Endothelial cell of hepatic sinusoid (primary cell): ENCODE measurements at regions not wholly inside any gene's neighbourhood (a gene's known extent, or its start where the extent isn't known, plus 50 kb on each side); places are given as distances from the start of the nearest gene placed in this dataset.
"Not testable (repeated sequence)": the region's sequence is repeated elsewhere in the genome, so short reads cannot be mapped to it uniquely, and the experiment has no call there.

ENCODE experiments used
- in situ Hi-C: cut with HindIII; loops from 2 replicates; pipeline ENCODE4 v1.10.0; 2017; ENCODE audit warnings: low sequenced_read_pairs

DNA sequence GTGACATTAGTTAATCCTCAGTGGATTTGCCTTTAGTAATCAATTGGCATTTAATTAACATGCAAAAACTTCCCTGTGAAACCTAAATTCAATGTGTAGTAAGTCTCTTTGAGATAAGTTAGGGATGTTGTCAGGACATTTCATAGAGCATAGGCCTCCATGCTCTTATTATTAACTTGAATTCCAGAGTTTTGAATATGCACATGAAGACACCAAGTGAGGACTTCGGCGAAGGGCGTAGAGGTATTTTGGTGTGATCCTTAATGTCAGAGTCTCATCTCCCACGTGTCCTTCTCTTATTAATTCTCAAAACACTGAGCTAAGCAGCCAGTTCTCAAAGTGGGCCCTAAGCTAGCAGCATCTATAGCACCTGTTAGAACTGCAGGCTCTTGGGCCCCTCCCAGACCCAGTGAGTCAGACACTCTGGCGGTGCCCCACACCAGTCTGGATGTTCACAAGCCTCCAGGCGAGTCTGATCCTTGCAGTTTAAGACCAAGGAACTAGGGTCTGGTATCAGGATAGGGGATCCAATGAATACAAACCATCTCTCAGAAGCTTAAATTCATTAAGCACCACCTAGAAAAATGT lies 292.1 kb downstream of the QKI start:
- in situ Hi-C loops = no loop called here

DNA sequence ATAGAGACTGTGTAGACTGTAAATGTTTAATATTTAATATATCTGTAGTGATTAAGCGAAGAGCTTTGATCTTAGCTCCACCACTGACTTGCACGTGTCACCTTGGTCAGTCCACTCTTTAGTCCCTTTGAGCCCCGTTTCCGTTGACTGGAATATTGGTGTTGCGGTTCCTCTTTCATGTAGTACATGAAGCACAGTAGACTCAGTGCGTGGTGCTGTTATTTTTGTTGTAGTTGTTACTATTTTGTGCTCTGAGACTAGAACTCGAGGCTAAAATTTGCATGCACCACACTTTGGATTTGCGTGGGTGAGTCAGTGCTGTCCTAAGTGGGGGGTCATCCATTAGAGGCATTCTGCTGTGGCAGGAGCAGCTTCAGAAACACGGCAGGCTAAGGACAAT lies 291.4 kb downstream of the QKI start:
- in situ Hi-C loops = no loop called here

DNA sequence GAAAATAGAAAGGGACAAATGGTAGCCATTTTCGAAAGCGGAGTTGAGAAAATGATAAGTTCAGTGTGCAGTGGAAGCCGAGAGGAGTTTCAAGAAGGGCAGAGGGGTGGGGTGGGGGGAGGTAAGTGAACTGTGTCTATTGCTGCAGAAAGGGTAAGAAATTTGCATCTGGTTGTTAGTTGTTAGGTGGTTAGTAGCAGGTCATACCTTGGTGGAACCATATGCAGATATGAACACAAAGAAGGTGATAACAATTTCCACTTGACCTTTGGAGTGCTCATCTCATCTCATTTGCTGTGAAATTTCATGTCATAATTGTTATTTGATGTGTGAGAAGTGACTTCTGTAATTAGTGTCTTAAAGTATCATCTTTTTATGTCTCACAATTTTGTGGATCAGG lies 288.2 kb downstream of the QKI start:
- in situ Hi-C loops = no loop called here

DNA sequence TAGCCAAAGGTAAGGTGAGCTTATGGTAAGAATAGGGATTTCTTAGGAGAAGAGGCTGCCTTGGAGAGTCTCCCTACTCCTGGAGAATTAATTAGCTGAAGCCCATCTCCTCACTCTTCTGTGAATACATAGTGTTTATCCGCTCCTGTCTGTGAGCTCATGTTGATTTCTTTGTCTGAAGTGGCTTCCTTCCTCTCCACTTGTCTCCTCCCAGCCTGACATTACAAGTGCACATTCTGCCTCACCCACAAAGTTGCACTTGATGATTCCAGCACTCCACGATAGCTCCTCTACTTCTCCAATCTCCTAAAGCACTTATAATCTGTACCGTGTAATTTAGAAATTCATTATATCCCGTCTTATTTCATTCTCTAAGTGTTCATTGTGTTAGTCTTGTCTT lies 287.2 kb downstream of the QKI start:
- in situ Hi-C loops = no loop called here

DNA sequence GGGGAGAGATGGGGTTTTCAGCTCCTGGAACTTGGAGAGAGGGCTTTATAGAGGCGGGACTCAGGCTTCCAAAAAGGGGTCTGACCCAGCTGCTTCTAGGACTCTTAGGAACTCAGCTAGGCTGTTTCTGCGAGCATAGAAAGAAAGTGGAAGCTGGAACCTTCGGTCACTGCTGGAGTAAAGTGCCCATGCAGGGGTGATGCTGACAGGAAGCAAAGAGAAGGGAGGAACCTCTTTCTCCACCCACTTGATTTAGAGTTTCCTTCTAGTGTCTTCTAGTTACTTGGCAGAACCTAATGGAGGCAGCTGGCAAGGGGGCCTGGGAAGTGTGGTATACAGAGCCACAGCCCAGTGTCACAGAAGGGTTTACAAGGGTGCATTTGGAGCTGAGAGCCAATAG lies 283.6 kb downstream of the QKI start:
- in situ Hi-C loops = no loop called here

DNA sequence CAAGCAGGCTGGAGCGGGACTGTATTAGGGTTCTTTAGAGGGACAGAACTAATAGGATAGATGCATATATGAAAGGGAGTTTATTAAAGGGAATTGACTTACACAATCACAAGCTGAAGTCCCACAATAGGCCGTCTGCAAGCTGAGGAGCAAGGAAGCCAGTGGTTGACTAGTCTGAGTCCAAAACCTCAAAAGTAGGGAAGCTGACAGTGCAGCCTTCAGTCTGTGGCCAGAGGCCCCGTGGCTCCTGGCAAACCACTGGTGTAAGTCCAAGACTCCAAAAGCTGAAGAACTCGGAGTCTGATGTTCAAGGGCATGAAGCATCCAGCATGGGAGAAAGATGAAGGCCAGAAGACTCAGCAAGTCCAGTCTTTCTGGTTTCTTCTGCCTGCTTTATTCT lies 281.8 kb downstream of the QKI start:
- in situ Hi-C loops = not testable (repeated sequence)

DNA sequence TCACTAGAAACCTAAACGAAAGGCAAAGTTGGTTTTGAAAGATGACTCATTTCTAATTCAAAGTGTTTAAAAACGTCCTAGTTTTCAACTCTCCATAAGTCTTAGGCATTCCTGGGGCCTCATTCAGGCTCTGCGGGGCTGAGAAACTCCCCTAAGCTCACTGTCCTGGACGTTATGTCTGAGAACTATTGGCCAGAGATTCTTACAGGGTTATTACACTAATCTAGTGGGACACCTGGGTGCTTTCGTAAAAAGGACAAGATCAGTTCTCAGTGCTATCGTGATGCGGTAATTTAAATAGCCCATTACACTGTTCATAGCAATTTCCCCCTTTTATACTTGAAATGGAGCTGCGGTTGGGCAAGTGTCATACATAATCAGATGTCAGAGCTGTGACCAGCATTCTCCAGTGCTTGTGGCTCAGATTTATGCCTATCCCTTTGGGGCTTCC lies 280.9 kb downstream of the QKI start:
- in situ Hi-C loops = no loop called here

DNA sequence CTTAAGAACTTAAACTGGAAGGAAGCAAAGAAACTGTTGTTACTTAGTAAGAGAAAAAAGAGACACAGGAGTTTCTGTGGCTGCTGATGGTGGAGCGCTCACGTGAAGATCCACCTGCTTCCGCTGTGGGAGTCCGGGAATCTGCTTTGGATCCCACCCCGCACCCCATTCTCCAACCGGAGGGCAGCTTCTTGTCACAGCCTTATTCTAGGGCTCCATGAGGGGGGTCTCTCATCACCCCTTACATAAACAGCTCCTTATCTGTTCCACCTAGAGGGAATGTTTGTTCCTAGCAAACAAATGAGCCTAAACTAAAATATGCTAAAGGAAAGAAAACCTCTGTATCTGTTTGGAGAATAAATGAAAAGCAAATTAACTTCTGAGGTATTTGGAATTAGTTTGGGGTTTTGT lies 280.5 kb downstream of the QKI start:
- in situ Hi-C loops = no loop called here

DNA sequence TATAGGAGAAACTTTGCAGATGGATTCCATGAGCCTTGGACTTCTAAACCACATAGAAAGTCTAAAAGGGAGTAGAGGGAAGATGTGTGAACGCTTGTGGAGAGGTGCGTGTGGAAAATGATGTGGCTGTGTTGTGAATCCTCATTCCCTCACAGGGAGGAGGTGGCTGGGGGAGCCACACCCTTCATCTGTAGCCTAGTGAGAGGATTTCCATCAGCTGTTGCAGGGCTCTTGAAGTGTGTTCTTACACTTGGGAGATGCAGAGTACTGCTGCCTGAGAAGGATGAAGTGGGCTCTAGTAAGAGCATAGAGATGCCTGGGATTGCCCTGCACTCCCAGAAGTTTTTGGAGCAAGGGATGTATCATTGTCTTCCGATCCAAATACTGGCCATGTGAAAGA lies 279.6 kb downstream of the QKI start:
- in situ Hi-C loops = no loop called here

DNA sequence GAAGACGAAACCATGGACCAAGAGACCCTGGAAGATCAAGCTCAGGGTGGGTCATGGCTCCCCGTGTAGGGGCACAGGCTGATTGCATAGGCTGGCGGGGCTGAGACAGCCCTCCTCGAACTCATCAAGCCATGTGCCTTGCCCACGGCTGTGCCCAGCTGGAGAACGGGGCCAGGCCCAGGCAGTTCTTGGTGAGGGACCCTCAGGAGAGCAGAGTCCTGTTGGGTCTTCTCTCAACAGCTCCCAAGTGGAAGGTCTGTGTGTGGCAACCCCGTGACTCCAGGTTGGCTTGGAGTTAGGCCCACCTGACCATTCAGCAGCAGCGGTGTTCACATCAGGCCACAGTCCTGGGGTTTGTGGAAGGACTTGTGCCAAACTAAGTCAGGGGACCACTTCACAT lies 276.5 kb downstream of the QKI start:
- in situ Hi-C loops = no loop called here

DNA sequence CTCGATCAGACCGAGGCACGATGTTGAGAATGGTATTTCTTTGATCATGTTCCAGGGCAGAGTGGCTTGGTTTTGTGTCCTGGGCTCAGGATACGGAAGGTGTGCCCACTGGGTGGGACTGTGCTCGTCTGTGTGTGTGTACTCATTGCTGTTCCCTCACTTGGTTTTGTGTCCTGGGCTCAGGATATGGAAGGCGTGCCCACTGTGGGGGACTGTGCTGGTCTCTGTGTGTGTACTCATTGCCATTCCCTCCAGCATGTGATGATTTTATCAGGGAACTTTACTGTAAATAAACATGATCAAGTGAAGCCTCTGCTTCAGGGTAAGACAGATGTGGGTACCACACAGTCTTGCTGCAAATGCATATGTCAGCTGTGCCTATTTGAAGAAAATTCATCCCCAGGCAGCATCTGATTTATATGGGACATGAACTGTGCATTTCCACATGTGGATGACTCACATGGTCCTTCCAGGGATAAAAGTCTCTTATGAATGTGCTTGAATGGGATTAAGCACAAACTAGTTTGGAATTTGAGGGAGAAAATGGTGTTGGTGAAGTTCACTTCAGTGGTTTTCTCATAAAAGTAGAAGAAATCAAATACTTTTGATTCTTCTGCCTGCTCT lies 274.3 kb downstream of the QKI start:
- in situ Hi-C loops = no loop called here

DNA sequence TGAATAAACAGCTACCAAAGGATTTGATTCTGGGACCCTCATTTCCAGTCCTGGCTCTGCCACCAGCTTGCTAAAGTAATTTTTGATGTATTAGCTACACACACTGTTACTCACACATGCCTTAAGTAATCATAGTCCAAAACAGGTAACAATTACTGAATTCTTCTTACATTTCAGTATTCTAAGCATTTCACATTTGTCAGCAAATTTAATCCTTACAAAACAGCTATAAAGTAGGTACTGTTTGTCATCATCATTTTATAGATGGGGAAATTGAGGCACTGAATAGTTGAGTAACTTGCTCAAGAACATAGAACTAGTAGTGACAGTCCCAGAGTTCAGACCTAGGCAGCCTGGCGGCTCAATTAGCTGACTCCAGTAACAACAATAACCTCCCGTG lies 272.6 kb downstream of the QKI start:
- in situ Hi-C loops = no loop called here

DNA sequence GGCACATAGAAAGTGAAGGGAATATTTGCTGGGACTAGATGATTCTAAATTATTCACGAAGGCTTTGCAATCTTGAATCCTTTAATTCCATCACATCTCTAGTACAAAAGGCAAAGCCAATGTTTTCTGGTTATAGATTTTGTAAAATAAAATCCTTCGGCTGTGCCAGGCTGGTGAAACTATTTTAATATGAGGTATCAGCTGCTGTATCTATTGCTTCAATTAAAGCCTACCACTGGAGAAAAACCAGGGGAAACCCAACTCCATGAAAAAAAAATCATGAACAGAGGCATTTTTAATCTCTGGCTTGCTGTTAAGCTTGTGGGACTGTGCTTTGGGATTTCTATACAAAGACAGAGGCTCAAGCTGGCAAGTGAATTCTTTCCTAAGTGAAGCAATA lies 271.8 kb downstream of the QKI start:
- in situ Hi-C loops = no loop called here

DNA sequence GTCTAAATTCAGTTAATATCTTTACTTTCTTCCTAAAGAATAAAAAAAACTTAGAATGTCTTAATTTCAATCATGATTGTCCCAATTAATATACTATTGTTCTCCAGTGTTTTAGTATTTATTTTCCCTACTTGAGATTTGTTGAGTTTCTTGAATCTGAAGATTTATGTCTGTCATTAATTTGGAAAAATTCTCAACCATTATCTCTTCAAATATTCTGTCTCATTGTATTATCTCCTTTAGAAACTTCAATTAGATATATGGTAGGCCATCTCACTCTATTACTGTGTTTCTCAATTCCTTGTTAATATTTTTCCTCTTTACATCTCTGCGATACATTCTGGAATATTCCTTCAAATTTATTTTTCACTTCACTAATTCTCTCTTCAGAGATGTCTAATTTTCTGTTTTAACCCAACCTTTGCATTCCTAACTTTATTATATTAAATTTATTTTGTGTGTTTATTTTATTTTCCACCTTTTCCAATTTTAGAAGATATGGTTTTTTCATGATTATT lies 268.6 kb downstream of the QKI start:
- in situ Hi-C loops = no loop called here

DNA sequence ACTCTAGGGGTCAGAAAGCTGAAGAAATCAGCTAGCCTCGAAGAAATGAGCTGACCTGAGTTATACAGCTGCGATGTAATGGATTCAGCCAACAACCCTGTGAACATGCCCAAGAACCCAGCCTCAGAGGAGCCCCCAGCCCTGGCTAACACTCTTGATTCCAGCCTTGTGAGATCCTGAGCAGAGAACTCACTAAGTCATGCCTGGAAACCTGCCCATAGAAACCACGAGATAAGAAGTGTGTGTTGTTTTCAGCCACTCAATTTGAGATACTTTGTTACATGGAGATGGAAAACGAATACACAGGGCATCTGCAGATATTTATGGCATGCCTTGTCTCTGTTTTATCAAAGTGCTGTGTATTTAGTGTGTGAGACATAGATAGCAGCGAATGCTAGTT lies 265.2 kb downstream of the QKI start:
- in situ Hi-C loops = no loop called here

DNA sequence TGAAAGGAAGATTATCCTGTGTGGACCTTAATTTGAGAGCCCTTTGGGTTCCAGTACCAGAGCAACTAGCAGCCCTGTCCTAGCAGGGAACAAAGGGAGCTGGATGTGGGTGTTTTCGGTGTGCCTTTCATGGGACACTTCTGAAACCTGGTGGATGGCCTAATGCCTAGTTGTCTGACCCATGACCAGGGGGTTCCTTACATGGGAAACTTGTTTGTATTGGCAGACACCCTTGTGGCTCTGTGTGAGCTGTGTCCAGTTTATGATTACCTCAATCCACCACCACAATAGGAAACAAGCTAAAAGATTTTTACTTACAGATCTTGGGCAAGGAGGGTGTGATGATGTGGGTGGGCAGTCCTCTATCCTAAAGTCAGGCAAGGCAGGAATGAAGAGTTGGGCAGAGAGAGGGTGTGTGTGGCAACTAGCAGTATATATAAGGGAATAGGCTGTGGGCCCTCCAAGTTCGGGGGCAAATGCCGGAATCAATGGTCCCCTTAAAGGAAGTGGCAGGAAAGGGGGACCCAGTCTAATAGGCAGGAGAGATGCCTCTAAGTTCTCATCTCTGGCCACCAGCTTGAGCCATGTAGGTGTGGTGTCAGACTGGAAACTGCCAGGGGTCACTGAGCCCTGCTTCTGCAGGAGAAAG lies 264.6 kb downstream of the QKI start:
- in situ Hi-C loops = no loop called here

DNA sequence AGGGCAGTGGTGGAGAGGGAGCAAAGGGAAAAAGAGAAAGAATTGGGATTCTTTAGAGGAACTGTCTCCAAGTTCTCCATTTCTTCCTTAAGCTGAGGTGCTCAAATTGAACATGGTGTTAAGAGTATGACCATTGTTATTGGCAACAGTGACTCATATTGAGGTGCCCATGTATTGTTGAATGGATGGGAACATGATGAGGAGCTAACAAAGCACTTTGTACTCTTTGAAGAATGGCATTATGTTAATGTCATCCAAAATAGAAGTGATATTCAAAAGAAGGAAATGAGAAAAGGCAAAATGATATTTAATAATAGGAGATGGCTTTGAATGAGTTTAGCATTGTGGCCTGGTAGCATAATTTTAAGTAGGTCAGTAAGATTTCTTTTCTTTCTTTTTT lies 261.1 kb downstream of the QKI start:
- in situ Hi-C loops = no loop called here

DNA sequence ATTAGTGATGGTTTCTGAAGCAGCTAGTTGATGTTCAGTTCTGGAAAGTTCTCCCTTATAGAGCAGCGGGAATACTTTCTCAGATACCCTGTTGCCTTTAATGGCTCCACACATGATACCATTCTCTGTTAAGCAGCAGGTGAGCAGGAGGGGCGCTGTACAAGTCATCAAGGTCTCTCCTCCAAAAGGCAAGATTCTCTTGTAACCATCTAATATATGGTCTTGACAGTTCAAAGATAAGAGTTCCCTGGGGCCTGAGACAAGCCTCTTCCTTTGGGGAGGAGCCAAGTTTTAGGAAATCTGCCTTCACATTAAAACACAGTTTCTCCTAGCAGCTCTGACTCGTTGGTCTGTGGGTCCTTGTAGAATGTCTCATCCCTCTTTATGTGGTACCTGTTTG lies 258.2 kb downstream of the QKI start:
- in situ Hi-C loops = no loop called here

DNA sequence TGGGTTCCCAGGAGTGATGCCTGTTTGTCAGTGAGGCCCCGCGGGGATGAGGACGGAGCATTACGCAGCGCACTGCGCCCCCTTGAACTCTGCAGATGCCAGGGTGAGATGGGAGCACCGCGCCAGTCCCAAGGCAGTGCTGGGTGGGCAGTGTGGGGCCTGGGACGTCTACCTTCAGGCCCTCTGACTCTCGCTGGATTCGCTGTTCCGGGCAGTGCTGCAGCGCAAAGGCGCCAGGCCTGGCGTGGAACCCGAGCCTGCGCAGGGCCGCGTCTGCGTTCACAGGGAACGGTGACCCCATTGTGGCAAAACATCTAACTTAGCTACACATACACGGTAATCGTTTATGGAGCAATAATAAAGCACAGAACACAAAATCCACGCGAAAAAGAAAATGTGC lies 257.3 kb downstream of the QKI start:
- in situ Hi-C loops = no loop called here

DNA sequence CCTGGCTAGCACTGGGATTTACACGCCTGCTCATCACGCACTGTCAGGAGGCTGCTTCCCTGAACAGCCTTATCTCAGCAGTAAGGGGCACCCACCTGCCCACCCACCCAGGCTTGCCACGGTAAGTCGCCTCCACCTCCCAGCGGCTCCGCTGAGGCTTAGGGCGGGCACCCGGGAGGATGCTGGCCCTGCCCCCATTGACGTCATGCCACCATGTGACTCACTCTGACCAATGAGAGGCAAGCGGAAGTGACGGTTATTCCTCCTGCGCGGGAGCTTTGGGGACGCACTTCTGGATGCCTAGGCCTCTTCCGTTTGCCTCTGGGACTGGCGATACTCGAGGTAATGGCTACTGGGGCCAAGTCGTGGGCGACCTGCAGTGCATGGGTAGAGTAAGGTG lies 256.8 kb downstream of the QKI start:
- in situ Hi-C loops = no loop called here

DNA sequence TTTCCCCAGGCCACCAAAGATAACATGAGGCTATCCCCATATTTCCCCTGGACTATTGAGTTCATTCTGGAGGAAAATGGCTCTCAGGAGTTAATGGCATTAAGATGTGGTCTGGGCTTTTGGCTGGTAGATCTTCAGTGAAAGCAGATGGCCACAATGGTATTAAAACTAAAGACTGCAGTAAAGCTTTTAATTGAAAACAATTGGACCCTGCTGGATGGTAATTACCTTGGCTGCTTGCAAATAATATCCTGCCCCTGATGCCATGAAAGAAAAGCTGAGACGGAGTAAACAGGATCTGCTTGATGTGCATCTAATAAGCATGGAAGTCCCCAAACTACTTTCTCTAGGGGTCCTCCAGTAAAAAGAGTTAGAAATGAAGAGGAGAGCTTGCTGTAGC lies 255.8 kb downstream of the QKI start:
- in situ Hi-C loops = no loop called here

DNA sequence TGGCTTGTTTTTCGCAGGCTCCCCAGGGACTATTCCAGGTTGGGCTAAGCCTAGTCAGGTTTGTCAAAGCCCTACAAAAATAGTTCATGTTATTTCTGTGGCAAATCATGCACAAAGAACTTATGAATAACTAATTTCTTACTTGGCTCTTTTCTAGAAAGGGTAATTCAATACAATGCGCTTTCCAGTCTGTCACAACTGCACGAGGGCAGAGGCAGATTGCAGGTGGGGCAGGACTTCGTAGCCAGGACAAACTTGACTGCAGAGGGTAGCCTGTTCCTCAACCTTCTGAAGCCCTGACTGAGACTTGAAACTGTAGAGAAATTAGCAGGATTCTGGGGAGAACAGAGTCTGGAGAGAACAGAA lies 253.5 kb downstream of the QKI start:
- in situ Hi-C loops = no loop called here
